Right lobe of liver (tissue), 6 donors: ENCODE measurements at regions not wholly inside any gene's neighbourhood (a gene's known extent, or its start where the extent isn't known, plus 50 kb on each side); places are given as distances from the start of the nearest gene placed in this dataset.

ENCODE experiments used
- ATAC-seq, 4 donors: fragments of 200-7000 bp; cut with Tn5 transposase; one replicate each; pipeline ENCODE4 v1.9.1; 2020; ENCODE audit warnings: mild to moderate bottlenecking in 4 of 4, moderate library complexity in 4 of 4
- DNase-seq, 3 donors: peaks; one replicate each; pipeline ENCODE4 v3.0.0-alpha.2; 2020
- H3K27ac ChIP-seq, 3 donors: fragments of 200-600 bp; one replicate each; pipeline ENCODE4 v1.8.0; 2022
- H3K27me3 ChIP-seq, 2 donors: fragments of 200-600 bp; one replicate each; pipeline ENCODE4 v1.8.0; 2022
- H3K36me3 ChIP-seq, 4 donors: fragments of 200-600 bp; sonication (generic) in 1 of 4; one replicate each; pipeline versions ENCODE4 v1.5.1 to v1.8.0; 2017 to 2022; ENCODE audit warnings: control low read depth in 1 of 4
- H3K4me1 ChIP-seq, 4 donors: fragments of 200-600 bp; sonication (generic) in 1 of 4; one replicate each; pipeline versions ENCODE4 v1.5.1 to v1.8.0; 2017 to 2022; ENCODE audit warnings: control low read depth in 1 of 4
- H3K4me3 ChIP-seq, 3 donors: fragments of 200-600 bp; one replicate each; pipeline ENCODE4 v1.8.0; 2022
- H3K9me3 ChIP-seq, 4 donors: fragments of 200-600 bp; sonication (generic) in 1 of 4; one replicate each; pipeline versions ENCODE4 v1.5.1 to v1.8.0; 2017 to 2022; ENCODE audit warnings: control low read depth in 1 of 4
- POLR2A ChIP-seq: fragments of 450-650 bp; IDR thresholded peaks from one replicate; pipeline ENCODE4 v1.6.1; 2017; ENCODE audit warnings: antibody characterized with exemption, mild to moderate bottlenecking
- WGBS: methylation state at CpG from one replicate; pipeline ENCODE4 v1.1.6; 2018; ENCODE audit warnings: low coverage, low lambda C conversion rate; ENCODE audit not compliant: insufficient coverage; ENCODE audit errors: missing lambda C conversion rate; 5-methylcytosine and 5-hydroxymethylcytosine counted together
- intact Hi-C, 2 donors: fragments of 100-400 bp; cut with DNase I; formaldehyde crosslinking; loops; one replicate each; pipeline versions ENCODE4 v1.11.2 to v1.14.1; 2022
- TF ChIP-seq, protein P1 (sequence below), 4 donors: fragments of 200-600 bp in 3 of 4; fragments of 450-650 bp in 1 of 4; IDR thresholded peaks; one replicate each; pipeline versions ENCODE4 v1.5.1 to v1.8.0; 2016 to 2022; ENCODE audit warnings: antibody characterized with exemption in 4 of 4, mild to moderate bottlenecking in 2 of 4
- donor health status: DM: no; HTN: yes; CAD: no.
- donor health status: DM: no; HTN: no; CAD: no.
- donor health status: DM: no; HTN: no; CAD: no.
- donor health status: DM: no; HTN: yes; CAD: no.
- donor health status: DM: no; HTN: yes; CAD: no.

GRCh38 chr4:185914583-185915199 is 102.7 kb upstream of the SORBS2 start:
- H3K27ac ChIP-seq, result no peak overlapping the region
- intact Hi-C loops, result no loop called here
- DNase-seq, result no peak
- H3K4me3 ChIP-seq, result no peak overlapping the region
- no peaks in the 10 kb centered on the region for H3K9me3 ChIP-seq
- WGBS, result 62% methylated on average over 11 of the region's 11 CpGs
- ATAC-seq, result no peak
- no peaks in the 10 kb centered on the region for H3K27me3 ChIP-seq
- TF ChIP-seq POLR2A, result no peak
- TF ChIP-seq, protein P1, sequence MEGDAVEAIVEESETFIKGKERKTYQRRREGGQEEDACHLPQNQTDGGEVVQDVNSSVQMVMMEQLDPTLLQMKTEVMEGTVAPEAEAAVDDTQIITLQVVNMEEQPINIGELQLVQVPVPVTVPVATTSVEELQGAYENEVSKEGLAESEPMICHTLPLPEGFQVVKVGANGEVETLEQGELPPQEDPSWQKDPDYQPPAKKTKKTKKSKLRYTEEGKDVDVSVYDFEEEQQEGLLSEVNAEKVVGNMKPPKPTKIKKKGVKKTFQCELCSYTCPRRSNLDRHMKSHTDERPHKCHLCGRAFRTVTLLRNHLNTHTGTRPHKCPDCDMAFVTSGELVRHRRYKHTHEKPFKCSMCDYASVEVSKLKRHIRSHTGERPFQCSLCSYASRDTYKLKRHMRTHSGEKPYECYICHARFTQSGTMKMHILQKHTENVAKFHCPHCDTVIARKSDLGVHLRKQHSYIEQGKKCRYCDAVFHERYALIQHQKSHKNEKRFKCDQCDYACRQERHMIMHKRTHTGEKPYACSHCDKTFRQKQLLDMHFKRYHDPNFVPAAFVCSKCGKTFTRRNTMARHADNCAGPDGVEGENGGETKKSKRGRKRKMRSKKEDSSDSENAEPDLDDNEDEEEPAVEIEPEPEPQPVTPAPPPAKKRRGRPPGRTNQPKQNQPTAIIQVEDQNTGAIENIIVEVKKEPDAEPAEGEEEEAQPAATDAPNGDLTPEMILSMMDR (IDR thresholded peaks at IDR 0.05), result no peak
- H3K36me3 ChIP-seq, result no peaks in the 10 kb centered on the region
- H3K4me1 ChIP-seq, result no peaks in the 10 kb centered on the region

GRCh38 chr4:185915271-185915670 is 103.3 kb upstream of the SORBS2 start:
- no peak for TF ChIP-seq POLR2A
- TF ChIP-seq, protein P1 (IDR thresholded peaks at IDR 0.05), result no peak
- H3K4me1 ChIP-seq, result no peaks in the 10 kb centered on the region
- 49% methylated on average over 2 of the region's 2 CpGs for WGBS
- no peak for DNase-seq
- ATAC-seq, result no peak
- H3K27ac ChIP-seq, result no peak overlapping the region
- intact Hi-C loops, result no loop called here
- H3K4me3 ChIP-seq, result no peak overlapping the region
- H3K9me3 ChIP-seq, result no peaks in the 10 kb centered on the region
- H3K36me3 ChIP-seq, result no peaks in the 10 kb centered on the region
- no peaks in the 10 kb centered on the region for H3K27me3 ChIP-seq

DNA sequence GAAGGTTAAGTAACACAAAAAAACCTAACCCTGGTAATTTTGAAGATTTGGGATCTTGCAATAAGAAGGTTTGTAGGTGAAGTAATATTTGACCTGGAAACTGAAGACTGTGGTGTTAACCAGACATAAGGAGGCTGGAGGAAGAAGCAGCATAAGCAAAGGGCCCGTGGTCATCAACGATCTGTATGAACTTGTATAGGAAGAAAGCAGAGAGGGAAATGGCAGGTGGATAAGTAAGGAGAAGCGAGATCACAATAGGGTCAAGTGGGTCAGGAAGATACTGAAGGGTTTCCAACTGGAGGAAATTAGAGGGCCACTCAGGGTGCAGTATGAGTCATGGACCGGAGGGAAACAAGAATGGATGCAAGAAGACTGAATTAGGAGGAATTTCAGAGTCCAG is 103.8 kb upstream of the SORBS2 start:
- Histone ChIP-seq H3K27ac (no peak overlapping the region), H3K4me1 (no peaks in the 10 kb centered on the region), H3K36me3 (no peaks in the 10 kb centered on the region), H3K9me3 (no peaks in the 10 kb centered on the region), H3K4me3 (no peak overlapping the region), H3K27me3 (no peaks in the 10 kb centered on the region)
- DNase-seq (no peak), ATAC-seq (no peak)
- TF ChIP-seq POLR2A, result no peak
- TF ChIP-seq, protein P1 (IDR thresholded peaks at IDR 0.05), result no peak
- WGBS, result 84% methylated on average over 4 of the region's 4 CpGs
- intact Hi-C loops, result no loop called here

DNA sequence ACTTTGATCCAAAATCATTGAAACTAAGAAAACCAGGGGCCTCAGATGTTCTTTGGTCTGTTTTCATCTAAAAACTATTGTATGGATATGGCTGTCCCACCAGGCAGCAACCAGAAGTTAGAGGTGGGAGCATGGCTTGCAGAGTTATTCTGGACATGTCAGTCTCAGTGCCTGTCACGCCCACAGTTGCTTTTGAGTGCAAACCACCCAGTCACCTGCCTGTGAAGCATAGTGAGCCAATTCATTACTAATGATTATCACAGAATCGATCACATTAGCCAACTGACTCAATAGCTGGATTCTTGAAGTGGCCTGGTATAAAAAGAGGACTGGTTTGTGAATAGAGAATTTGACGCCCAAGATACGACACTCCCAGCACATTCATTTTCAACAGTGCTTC is 104.2 kb upstream of the SORBS2 start:
- H3K27ac ChIP-seq, result no peak overlapping the region
- intact Hi-C loops, result no loop called here
- no peaks in the 10 kb centered on the region for H3K9me3 ChIP-seq
- no peaks in the 10 kb centered on the region for H3K36me3 ChIP-seq
- ATAC-seq, result no peak
- WGBS, result 88% methylated on average over 4 of the region's 4 CpGs
- H3K4me3 ChIP-seq, result no peak overlapping the region
- no peak for DNase-seq
- TF ChIP-seq, protein P1 (IDR thresholded peaks at IDR 0.05), result no peak
- no peak for TF ChIP-seq POLR2A
- no peaks in the 10 kb centered on the region for H3K27me3 ChIP-seq
- no peaks in the 10 kb centered on the region for H3K4me1 ChIP-seq

DNA sequence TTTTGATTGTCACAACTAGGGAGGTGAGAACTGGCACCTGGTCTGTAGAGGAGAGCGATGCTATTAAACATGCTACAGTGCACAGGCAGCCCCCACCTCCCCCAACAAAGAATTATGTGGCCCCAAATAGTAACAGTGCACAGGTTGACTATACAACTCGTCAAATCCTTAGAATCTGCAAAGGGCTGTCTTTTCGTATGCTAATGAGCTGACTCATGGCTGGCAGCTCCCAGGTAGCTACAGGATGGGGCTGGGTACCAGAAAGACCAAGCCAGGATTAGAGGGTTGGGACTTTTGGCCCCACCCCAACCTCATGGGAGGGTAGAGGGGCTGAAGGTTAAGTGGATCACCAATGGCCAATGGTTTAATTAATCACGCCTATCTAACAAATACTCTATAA is 104.7 kb upstream of the SORBS2 start:
- intact Hi-C loops, result no loop called here
- no peak for ATAC-seq

More for the DNA sequence above, 104.7 kb upstream of the SORBS2 start:
- no peak for DNase-seq
- Histone ChIP-seq H3K4me3 (no peak overlapping the region), H3K27ac (no peak overlapping the region), H3K36me3 (no peaks in the 10 kb centered on the region), H3K4me1 (no peaks in the 10 kb centered on the region), H3K9me3 (no peaks in the 10 kb centered on the region), H3K27me3 (no peaks in the 10 kb centered on the region)
- WGBS, result 54% methylated on average over 4 of the region's 4 CpGs
- TF ChIP-seq POLR2A, result no peak
- TF ChIP-seq, protein P1 (IDR thresholded peaks at IDR 0.05), result no peak
